DMS 273 (cell line): ENCODE measurements at regions not wholly inside any gene's neighbourhood (a gene's known extent, or its start where the extent isn't known, plus 50 kb on each side); places are given as distances from the start of the nearest gene placed in this dataset.

ENCODE experiments used
- DNase-seq: peaks from one replicate; lab custom pipeline; 2025; ENCODE audit not compliant: unreplicated experiment; lab: John Stamatoyannopoulos, UW

GRCh38 chr10:31614611-31615010 lies 295.6 kb downstream of the ZEB1 start:
- no peak for DNase-seq

- DNase-seq = no peak
These were observed 293.1 kb downstream of the ZEB1 start for GRCh38 chr10:31612082-31612481.

DNA sequence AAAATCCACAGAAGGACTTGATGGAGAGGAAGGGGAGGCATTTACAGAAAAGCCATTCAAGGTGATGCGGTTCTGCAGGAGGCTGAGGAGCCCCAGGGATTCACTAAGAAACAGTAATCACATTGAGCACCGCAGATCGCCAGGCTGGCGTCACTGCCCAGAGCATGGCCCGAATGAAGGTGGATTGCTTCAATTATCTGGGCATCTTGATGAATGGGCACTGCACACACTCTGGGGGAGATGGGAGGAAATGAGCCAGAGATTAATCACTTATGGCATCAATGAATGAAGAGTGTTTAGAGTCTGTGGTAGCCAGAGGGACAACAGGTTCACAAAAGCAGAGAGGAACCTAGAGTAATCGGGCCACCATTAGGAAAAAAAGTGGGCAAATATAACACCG lies 292.1 kb downstream of the ZEB1 start:
- no peak for DNase-seq

- DNase-seq = no peak
These were observed 288.5 kb downstream of the ZEB1 start for GRCh38 chr10:31607481-31607880.

DNA sequence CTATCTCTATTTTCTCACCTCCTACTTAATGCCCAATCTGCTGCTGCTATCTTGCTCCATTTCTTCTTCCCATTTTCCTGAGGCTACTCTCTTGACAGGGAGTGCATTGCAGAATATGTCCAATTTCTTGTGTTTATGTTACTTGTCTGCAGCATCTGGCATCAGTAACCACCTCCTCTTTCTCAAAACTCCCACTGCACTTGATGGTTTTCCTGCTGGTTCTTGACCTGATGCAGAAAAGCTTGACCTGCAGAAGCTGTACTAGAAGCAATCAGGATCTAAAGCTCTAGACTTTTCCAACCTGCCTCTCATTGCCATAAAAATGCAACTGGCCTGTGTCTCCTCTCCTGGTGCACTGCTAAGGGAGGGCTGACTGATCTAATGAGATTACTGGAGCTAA lies 287.8 kb downstream of the ZEB1 start:
- DNase-seq = no peak

DNA sequence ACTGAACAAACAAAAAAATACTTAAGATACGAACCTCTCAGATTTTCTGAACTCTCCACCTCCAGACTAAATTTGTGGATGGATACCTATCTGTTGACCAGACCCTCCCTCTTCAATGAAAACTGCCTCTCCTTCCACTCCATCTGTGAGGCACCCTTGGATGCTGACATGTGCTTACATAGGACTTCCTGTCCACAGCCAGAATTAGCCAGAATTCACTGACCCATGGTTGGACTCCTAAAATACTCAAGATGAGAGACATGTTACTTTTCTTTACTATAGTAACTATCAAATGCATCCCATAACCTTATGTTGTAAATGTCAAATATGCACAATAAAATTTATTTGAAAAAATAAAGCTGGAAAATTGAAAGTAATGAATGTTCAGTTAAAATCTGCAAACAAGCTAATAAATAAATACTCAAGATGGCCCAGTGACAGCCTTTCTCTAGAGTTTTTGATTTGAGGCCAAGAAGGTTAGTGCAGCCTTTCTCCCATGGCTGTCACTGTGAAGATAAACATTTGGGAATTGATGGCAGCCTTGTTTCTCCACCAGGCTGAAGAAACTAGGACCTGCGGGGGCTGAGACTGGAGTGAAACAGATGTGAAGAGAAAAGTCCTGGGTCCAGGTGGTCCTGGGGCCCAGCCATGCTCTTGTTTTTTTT lies 287.0 kb downstream of the ZEB1 start:
- DNase-seq = peak; percentile 22

GRCh38 chr10:31605426-31605825 lies 286.4 kb downstream of the ZEB1 start:
- DNase-seq = no peak

DNA sequence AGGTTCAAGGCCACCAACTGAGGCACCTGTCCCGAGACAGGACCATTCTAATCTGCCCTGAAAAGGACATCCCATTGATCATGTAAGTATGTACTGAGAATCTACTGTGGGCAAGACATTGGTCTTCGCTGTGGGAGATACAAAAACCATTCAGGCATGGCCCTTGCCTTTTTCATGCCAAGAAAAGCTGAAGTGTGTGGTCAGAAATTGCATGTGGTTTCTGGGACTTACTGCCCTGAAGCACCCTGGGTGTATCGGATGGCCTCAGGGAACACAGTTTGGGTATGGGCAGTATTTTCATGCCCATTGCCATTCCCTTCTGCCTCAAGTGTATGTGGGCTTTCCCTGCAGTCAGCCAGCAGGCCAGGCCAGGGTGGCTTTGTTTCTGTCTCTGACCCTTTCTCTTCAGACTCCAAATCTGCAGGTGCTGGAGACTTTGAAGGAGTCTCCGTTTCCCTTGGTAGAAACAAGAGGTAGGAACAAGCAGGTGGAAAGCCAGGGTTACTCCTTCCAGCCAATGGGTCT lies 285.7 kb downstream of the ZEB1 start:
- DNase-seq = no peak

- peak; percentile 88 for DNase-seq
These were observed 285.1 kb downstream of the ZEB1 start for GRCh38 chr10:31604096-31604495.

GRCh38 chr10:31603235-31604087 lies 284.4 kb downstream of the ZEB1 start:
- DNase-seq = peak; percentile 98

DNA sequence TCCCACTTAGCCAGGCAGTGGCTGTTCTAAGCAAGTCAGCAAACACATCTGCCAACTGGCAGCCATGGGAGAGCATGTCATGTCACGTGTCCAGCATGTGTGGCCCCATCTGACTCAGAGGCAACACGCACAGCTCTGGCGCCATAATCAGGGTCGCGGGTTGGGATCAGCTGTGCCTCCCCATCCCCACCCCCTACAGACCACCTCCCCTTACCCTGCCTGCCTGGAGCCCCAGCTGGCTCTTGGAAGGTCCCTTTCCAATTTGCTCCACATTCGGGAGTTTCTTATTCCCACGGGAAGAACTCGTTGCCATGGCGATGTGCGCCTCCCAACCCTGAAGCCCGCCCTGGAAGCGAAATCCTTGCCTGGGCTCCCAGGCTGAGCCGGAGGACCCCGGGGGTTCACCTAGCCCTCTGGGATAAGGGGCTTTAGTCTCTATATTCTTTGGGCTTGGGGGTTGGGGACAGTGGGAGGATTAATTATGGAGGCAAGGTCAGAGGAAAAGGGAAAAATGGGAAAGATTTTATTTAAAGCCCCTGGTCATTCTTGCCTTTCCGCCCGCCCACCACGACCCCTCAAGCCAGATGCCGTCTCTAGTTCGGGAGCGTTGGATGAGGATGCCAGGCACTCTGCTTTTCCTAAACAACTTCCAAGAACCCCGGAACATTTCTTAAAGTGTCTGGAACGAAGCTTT lies 283.7 kb downstream of the ZEB1 start:
- peak; percentile 93 for DNase-seq

- DNase-seq = no peak
These were observed 282.1 kb downstream of the ZEB1 start for GRCh38 chr10:31601136-31601535.

DNA sequence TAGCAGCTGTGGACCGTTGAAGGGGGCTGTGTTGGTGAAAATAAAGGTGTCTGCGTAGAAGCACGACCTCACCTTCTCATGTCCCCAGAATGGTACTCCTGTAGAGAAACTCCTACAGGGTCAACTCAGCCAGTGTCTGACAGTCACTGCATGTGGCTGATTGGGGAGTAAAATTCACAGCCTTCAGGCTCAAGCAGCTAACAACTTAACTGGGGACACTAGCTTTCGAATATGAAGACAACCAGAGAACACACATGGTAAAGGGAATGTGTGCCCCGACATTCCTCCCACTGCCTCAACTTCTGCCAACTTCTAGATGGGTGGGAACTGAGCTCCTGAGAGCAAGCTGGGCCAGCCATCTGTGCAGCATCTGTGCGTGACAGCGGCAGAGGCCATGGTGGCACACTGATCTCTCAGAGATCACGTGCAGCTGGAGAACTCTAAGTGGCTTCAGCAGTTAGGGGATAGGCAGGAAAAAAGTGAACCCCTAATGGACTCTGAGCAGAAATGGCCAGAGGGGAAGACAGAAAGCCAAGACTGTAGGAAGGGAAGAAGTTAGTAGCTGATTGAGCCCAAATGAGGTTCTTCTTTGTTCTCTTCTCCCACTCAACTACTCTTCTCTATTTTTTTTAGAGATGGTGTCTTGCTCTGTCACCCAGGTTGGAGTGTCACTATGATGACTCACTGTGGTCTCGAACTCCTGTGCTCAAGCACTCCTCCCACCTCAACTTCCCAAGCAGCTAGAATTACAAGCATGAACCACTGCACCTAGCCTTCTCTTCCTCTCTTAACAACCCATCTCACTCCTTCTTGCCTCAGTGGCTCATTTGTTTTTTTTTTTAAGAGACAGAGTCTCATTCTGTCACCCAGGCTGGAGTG lies 280.8 kb downstream of the ZEB1 start:
- peak; percentile 83 for DNase-seq

DNA sequence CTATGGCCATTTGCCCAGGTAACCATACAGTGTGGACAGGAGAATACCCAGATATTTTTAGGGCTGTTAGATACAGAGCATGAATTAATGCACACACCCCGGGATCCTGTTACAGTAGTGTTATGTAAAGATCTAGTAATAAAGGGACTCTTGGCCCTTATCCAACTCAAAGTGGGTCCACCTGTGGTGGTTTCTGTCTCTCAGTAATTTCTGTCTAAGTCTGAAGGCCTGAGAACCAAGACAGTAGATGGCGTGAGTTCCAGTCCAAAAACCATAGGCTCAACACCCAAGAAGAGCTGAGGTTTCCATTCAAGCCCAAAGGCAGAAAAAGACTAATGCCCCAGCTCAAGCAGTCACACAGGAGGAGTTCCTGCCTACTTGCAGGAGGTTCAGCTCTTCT lies 277.7 kb downstream of the ZEB1 start:
- DNase-seq = peak; percentile 33

DNA sequence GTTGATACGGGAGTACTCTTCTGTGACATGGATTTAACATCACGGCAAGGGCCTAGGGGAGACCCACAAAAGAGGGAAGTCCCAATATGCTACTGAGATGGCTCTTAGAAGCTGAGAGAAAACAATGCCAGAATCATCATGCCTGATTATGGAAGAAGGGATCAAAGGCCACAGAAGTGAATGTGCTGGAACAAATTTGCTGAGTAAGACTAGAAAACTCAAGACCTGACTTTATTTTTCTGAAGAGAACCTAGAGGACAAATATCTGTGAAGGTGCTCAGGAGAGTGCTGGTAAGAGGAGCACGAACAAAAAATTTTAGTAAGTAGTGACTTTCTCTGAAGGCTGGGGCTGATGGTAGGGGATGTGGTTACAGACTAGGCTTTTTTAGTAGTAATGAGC lies 277.0 kb downstream of the ZEB1 start:
- DNase-seq = no peak

- DNase-seq = no peak
These were observed 275.4 kb downstream of the ZEB1 start for GRCh38 chr10:31594347-31594873.

DNA sequence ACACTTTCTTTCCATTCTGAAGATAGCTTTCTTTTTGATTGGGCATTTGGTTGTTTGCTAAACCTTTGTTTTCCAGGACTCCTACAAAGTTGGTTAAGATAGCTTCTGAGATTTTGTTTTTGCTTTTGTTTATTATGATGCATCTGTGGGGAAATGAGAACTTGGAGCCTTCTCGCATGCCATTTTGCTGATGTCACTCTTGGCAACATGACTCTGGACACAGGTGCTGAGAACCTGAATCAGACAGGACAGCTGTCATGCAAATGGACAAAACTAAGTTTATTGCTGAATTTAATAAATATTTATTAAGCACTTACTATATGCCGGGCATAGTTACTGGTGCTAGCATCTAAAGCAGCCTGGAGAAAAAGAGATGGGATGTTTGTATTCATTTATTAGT lies 274.1 kb downstream of the ZEB1 start:
- no peak for DNase-seq

DNA sequence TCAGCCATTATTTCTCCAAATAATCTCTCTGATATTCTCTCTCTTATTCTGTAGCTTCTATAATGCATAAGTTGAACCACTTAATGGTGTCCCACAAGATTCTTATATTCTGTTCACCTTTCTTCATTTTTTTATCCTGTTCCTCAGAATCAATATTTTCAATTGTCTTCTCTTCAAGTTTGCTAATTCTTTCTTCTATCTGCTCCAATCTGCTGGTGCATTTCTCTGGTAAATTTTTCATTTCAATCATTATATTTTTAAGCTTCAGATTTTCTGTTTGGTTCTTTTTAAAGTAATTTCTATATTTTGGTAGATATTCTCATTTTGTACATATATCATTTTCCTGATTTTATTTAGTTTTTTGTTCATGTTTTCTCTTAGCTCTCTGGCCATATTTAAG lies 272.6 kb downstream of the ZEB1 start:
- DNase-seq = no peak

- no peak for DNase-seq
These were observed 271.2 kb downstream of the ZEB1 start for GRCh38 chr10:31590023-31590800.

DNA sequence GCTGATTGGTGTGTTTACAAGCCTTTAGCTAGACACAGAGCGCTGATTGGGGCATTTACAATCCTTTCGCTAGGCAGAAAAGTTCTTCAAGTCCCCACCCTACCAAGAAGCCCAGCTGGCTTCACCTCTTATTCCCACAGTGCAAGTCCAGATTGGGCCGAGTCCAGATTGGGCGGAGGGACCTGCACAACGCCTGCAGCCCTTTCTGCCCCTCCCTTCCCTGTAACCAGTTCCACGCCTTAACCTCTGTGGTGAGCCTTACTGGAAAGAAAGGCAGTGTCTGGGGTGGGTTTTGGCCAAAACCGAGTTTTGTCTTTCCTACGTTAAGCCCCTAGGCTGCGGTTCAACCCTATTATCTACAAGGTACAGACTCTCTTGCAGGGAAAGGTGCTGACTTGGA lies 268.7 kb downstream of the ZEB1 start:
- DNase-seq = no peak
